CD4-positive, CD25-positive, alpha-beta regulatory T cell (primary cell): ENCODE measurements at regions not wholly inside any gene's neighbourhood (a gene's known extent, or its start where the extent isn't known, plus 50 kb on each side); places are given as distances from the start of the nearest gene placed in this dataset.

Experiments
- ATAC-seq, 2 donors: fragments of 150-1000 bp; cut with Tn5 transposase; one replicate each; pipeline ENCODE4 v1.10.0; 2021; ENCODE audit warnings: low read depth in 2 of 2, moderate number of reproducible peaks in 2 of 2, moderate library complexity in 1 of 2
- DNase-seq, 3 donors: peaks; one replicate each; pipeline versions ENCODE4 v3.0.0 to v3.0.0-alpha.2; 2012 to 2022; ENCODE audit warnings: mixed read lengths in 1 of 3
- H3K27ac ChIP-seq: one replicate; pipeline ENCODE4 v1.7.0; 2013; ENCODE audit warnings: mild to moderate bottlenecking, low read length; ENCODE audit not compliant: insufficient read depth, poor library complexity, severe bottlenecking
- H3K27me3 ChIP-seq: one replicate; pipeline ENCODE4 v1.7.0; 2013; ENCODE audit warnings: low read length; ENCODE audit not compliant: control insufficient read depth, insufficient read depth
- H3K36me3 ChIP-seq: one replicate; pipeline ENCODE4 v1.7.0; 2013; ENCODE audit warnings: mild to moderate bottlenecking, low read length, moderate library complexity; ENCODE audit not compliant: control insufficient read depth, insufficient read depth
- H3K4me1 ChIP-seq: 2 replicates; pipeline ENCODE4 v1.7.0; 2013; ENCODE audit warnings: mild to moderate bottlenecking, low read length; ENCODE audit not compliant: insufficient read depth, control insufficient read depth, poor library complexity, severe bottlenecking
- H3K4me3 ChIP-seq: one replicate; pipeline ENCODE4 v1.7.0; 2013; ENCODE audit warnings: low read depth, mild to moderate bottlenecking, low read length, moderate library complexity
- H3K9me3 ChIP-seq, 2 experiments: 1 replicate in 1 of 2; 2 replicates in 1 of 2; pipeline ENCODE4 v1.7.0; 2013; ENCODE audit warnings: low read length in 2 of 2, mild to moderate bottlenecking in 1 of 2, moderate library complexity in 1 of 2; ENCODE audit not compliant: control insufficient read depth in 2 of 2
- H3K27ac Mint-ChIP-seq, 3 donors: one replicate each; pipeline ENCODE4 v1.8.0; 2020 to 2022; ENCODE audit warnings: mild to moderate bottlenecking in 3 of 3, mixed read lengths in 3 of 3, moderate library complexity in 2 of 3
- H3K27me3 Mint-ChIP-seq: one replicate; pipeline ENCODE4 v1.8.0; 2022; ENCODE audit warnings: mild to moderate bottlenecking, mixed read lengths
- H3K36me3 Mint-ChIP-seq: one replicate; pipeline ENCODE4 v1.8.0; 2020; ENCODE audit warnings: mixed read lengths
- H3K4me1 Mint-ChIP-seq, 4 donors: one replicate each; pipeline ENCODE4 v1.8.0; 2020 to 2022; ENCODE audit warnings: mixed read lengths in 4 of 4, mild to moderate bottlenecking in 1 of 4
- H3K4me3 Mint-ChIP-seq, 4 donors: one replicate each; pipeline ENCODE4 v1.8.0; 2020 to 2022; ENCODE audit warnings: mild to moderate bottlenecking in 4 of 4, mixed read lengths in 4 of 4, moderate library complexity in 3 of 4
- H3K9me3 Mint-ChIP-seq, 7 donors: one replicate each; pipeline ENCODE4 v1.8.0; 2020 to 2022; ENCODE audit warnings: mixed read lengths in 7 of 7, mild to moderate bottlenecking in 3 of 7, moderate library complexity in 2 of 7

GRCh38 chr15:98451236-98451635 is 197.1 kb upstream of the IGF1R start:
- no peaks in the 10 kb centered on the region for H3K9me3 Mint-ChIP-seq
- Histone ChIP-seq H3K36me3 (no peaks in the 10 kb centered on the region), H3K9me3 (no peaks in the 10 kb centered on the region), H3K27me3 (no peaks in the 10 kb centered on the region), H3K4me3 (no peak overlapping the region), H3K27ac (no peak overlapping the region), H3K4me1 (no peaks in the 10 kb centered on the region)
- H3K27ac Mint-ChIP-seq: no peak overlapping the region
- H3K4me1 Mint-ChIP-seq: no peaks in the 10 kb centered on the region
- H3K36me3 Mint-ChIP-seq: no peaks in the 10 kb centered on the region
- no peak overlapping the region for H3K4me3 Mint-ChIP-seq
- DNase-seq (no peak), ATAC-seq (no peak)
- no peaks in the 10 kb centered on the region for H3K27me3 Mint-ChIP-seq

DNA sequence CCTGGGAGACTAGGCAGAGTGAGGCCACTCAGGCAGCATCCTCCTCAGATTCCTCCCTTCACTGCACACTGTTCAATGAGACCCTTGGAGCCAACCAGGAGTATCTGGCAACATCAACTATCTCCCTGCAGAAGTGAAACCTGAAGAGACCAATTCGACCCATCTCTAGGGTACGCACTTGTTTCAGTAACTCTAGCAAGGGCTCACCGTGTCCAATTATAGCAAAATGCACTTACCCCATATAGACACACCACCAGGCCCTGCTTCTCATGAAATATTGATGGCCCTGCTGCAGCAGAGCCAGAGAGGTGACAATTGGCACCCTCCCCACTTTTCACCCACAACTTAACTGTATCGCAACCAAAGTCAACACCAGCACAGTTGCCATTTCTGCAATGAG is 196.1 kb upstream of the IGF1R start:
- no peaks in the 10 kb centered on the region for H3K9me3 Mint-ChIP-seq
- H3K27ac Mint-ChIP-seq: no peak overlapping the region
- no peaks in the 10 kb centered on the region for H3K36me3 Mint-ChIP-seq
- no peaks in the 10 kb centered on the region for H3K4me1 Mint-ChIP-seq
- Histone ChIP-seq H3K27me3 (no peaks in the 10 kb centered on the region), H3K4me1 (no peaks in the 10 kb centered on the region), H3K27ac (no peak overlapping the region), H3K9me3 (no peaks in the 10 kb centered on the region), H3K4me3 (no peak overlapping the region), H3K36me3 (no peaks in the 10 kb centered on the region)
- ATAC-seq (no peak), DNase-seq (no peak)
- H3K4me3 Mint-ChIP-seq: no peak overlapping the region
- no peaks in the 10 kb centered on the region for H3K27me3 Mint-ChIP-seq

DNA sequence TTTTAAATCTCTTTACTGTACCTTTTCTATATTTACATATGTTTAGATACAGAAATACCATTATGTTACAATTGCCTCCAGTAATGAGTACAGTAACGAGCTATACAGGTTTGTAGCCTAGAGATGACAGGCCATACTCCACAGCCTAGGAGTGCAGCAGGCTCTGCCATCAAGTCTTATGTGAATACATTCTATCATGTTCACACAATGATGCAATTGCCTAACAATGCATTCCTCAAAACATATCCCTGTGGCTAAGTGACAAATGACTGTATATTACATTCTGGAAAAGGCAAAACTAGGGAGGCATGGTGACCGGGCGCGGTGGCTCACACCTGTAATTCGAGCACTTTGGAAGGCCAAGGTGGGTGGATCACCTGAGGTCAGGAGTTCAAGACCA is 192.4 kb upstream of the IGF1R start:
- no peaks in the 10 kb centered on the region for H3K36me3 Mint-ChIP-seq
- Histone ChIP-seq H3K4me3 (no peak overlapping the region), H3K9me3 (no peaks in the 10 kb centered on the region), H3K4me1 (no peaks in the 10 kb centered on the region), H3K27me3 (no peaks in the 10 kb centered on the region), H3K27ac (no peak overlapping the region), H3K36me3 (no peaks in the 10 kb centered on the region)
- H3K27ac Mint-ChIP-seq: no peak overlapping the region
- H3K4me3 Mint-ChIP-seq: no peak overlapping the region
- DNase-seq: no peak
- H3K4me1 Mint-ChIP-seq: no peaks in the 10 kb centered on the region
- no peak for ATAC-seq
- H3K27me3 Mint-ChIP-seq: peaks cover 5% of the 10 kb centered on the region
- H3K9me3 Mint-ChIP-seq: peaks cover 0 to 4% (median 0%) of the 10 kb centered on the region in 7 donors

GRCh38 chr15:98476559-98476958 is 171.8 kb upstream of the IGF1R start:
- H3K9me3 ChIP-seq: peaks cover 4 to 7% of the 10 kb centered on the region in 2 experiments
- no peak overlapping the region for H3K27ac ChIP-seq
- Mint-ChIP-seq H3K27me3 (no peaks in the 10 kb centered on the region), H3K4me3 (no peak overlapping the region), H3K36me3 (no peaks in the 10 kb centered on the region), H3K9me3 (peaks cover 0 to 21% (median 8%) of the 10 kb centered on the region in 7 donors), H3K27ac (no peak overlapping the region), H3K4me1 (no peaks in the 10 kb centered on the region)
- no peaks in the 10 kb centered on the region for H3K36me3 ChIP-seq
- no peak for DNase-seq
- H3K27me3 ChIP-seq: no peaks in the 10 kb centered on the region
- ATAC-seq: no peak
- no peaks in the 10 kb centered on the region for H3K4me1 ChIP-seq
- no peak overlapping the region for H3K4me3 ChIP-seq

DNA sequence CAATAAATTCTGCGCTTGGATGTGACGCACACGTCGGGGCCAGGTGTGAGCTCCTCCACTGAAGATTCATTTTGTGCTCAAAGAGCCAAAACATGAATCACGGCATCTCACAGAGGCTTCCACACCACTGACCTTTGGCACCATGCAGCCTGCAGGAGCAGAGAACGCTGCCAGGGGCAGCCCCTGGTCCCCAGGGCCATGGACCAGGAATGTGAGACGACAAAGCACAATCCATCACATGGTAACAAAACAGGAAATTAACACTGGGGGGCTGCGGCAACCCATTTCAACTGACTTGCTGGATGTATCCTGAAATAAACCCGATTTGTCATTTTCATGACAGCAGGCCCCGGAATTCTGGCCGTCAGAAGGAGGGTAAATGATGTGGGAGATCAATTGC is 167.5 kb upstream of the IGF1R start:
- Mint-ChIP-seq H3K27me3 (no peaks in the 10 kb centered on the region), H3K36me3 (no peaks in the 10 kb centered on the region), H3K4me3 (no peak overlapping the region), H3K9me3 (peaks cover 0 to 23% (median 10%) of the 10 kb centered on the region in 7 donors), H3K4me1 (no peaks in the 10 kb centered on the region), H3K27ac (no peak overlapping the region)
- H3K27ac ChIP-seq: no peak overlapping the region
- H3K9me3 ChIP-seq: peaks cover 7 to 8% of the 10 kb centered on the region in 2 experiments
- H3K4me3 ChIP-seq: no peak overlapping the region
- no peaks in the 10 kb centered on the region for H3K27me3 ChIP-seq
- H3K36me3 ChIP-seq: no peaks in the 10 kb centered on the region
- H3K4me1 ChIP-seq: no peaks in the 10 kb centered on the region
- ATAC-seq (no peak), DNase-seq (no peak)

- H3K9me3 Mint-ChIP-seq: peaks cover 0 to 9% (median 6%) of the 10 kb centered on the region in 7 donors
- H3K27ac Mint-ChIP-seq: no peak overlapping the region
- Histone ChIP-seq H3K36me3 (no peaks in the 10 kb centered on the region), H3K4me3 (no peak overlapping the region), H3K9me3 (peaks cover 0 to 5% of the 10 kb centered on the region in 2 experiments), H3K27me3 (no peaks in the 10 kb centered on the region), H3K4me1 (no peaks in the 10 kb centered on the region), H3K27ac (no peak overlapping the region)
- no peak overlapping the region for H3K4me3 Mint-ChIP-seq
- no peaks in the 10 kb centered on the region for H3K36me3 Mint-ChIP-seq
- H3K27me3 Mint-ChIP-seq: no peaks in the 10 kb centered on the region
- ATAC-seq (no peak), DNase-seq (no peak)
- no peaks in the 10 kb centered on the region for H3K4me1 Mint-ChIP-seq
Observed at GRCh38 chr15:98483575-98484130, 164.7 kb upstream of the IGF1R start.

DNA sequence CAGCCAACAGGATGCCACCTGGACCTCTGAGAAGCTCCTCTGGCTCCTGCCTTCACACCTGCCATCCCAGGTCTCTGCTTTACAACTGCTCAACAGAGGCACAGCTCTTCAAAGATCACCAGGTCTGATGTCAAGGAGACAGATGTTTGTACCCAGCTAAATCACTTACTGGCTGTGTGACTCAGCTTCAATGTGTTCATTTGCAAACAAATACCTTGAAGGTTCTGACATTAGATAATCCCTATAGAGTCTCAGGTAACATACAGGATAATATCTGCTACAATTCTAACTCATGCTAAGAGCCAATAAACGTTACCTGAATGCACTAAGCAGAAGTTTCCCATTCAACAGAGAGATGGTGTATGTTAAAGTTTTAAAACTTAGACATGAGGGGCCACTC is 163.4 kb upstream of the IGF1R start:
- no peak for ATAC-seq
- no peaks in the 10 kb centered on the region for H3K36me3 Mint-ChIP-seq

DNA sequence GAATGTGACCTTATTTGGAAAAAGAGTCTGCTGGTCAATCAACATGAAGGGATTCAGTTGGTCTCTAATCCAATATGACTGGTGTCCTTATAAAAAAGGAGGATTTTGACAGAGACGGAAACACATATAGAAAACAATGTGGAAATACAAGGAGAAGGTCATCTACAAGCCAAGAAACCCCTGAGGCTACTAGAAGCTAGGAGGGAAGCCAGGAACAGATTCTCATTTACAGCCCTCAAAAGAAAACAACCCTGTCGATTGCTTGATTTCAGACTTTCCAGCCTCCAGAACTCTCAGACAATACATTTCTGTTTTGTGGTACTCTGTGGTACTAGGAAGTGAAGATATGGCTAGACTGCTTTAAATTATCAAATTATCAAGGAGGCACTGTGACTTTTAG is 162.9 kb upstream of the IGF1R start:
- no peak for ATAC-seq
- Mint-ChIP-seq H3K27ac (no peak overlapping the region), H3K36me3 (no peaks in the 10 kb centered on the region), H3K4me3 (no peak overlapping the region), H3K27me3 (no peaks in the 10 kb centered on the region), H3K4me1 (no peaks in the 10 kb centered on the region), H3K9me3 (peaks cover 0 to 9% (median 4%) of the 10 kb centered on the region in 7 donors)
- no peak overlapping the region for H3K27ac ChIP-seq
- H3K9me3 ChIP-seq: peaks cover 0 to 5% of the 10 kb centered on the region in 2 experiments
- H3K4me3 ChIP-seq: no peak overlapping the region
- H3K4me1 ChIP-seq: no peaks in the 10 kb centered on the region
- DNase-seq: no peak
- no peaks in the 10 kb centered on the region for H3K27me3 ChIP-seq
- no peaks in the 10 kb centered on the region for H3K36me3 ChIP-seq

More for the DNA sequence above, 163.4 kb upstream of the IGF1R start:
- Histone ChIP-seq H3K36me3 (no peaks in the 10 kb centered on the region), H3K9me3 (peaks cover 0 to 5% of the 10 kb centered on the region in 2 experiments), H3K27ac (no peak overlapping the region), H3K4me3 (no peak overlapping the region), H3K27me3 (no peaks in the 10 kb centered on the region), H3K4me1 (no peaks in the 10 kb centered on the region)
- Mint-ChIP-seq H3K27me3 (no peaks in the 10 kb centered on the region), H3K9me3 (peaks cover 0 to 9% (median 4%) of the 10 kb centered on the region in 7 donors), H3K4me1 (no peaks in the 10 kb centered on the region), H3K27ac (no peak overlapping the region), H3K4me3 (no peak overlapping the region)
- DNase-seq: no peak
